GM23338 (cell line): ENCODE measurements at regions not wholly inside any gene's neighbourhood (a gene's known extent, or its start where the extent isn't known, plus 50 kb on each side); places are given as distances from the start of the nearest gene placed in this dataset.

Source experiments
- ATAC-seq: fragments of 200-7000 bp; cut with Tn5 transposase; 3 replicates; pipeline ENCODE4 v1.9.1; 2020
- DNase-seq: peaks from one replicate; pipeline ENCODE4 v3.0.0-alpha.2; 2015; ENCODE audit warnings: low spot score
- H2AFZ ChIP-seq: fragments of 200-600 bp; sonication (generic); 2 replicates; pipeline ENCODE4 v1.8.0; 2016; ENCODE audit warnings: antibody characterized with exemption, mild to moderate bottlenecking, moderate library complexity
- H3F3A ChIP-seq: fragments of 200-600 bp; sonication (generic); replicated peaks from 2 replicates; pipeline ENCODE4 v1.8.0; 2017; ENCODE audit warnings: antibody characterized with exemption, mixed run types, low read depth
- H3K27ac ChIP-seq: fragments of 200-600 bp; sonication (generic); 2 replicates; pipeline ENCODE4 v1.6.1; 2016; ENCODE audit warnings: low read depth
- H3K27me3 ChIP-seq: fragments of 200-600 bp; sonication (generic); 2 replicates; pipeline ENCODE4 v1.8.0; 2016; ENCODE audit warnings: mild to moderate bottlenecking, mixed run types, moderate library complexity; ENCODE audit not compliant: insufficient read depth
- H3K36me3 ChIP-seq: fragments of 200-600 bp; sonication (generic); 2 replicates; pipeline ENCODE4 v1.8.0; 2016; ENCODE audit warnings: mild to moderate bottlenecking; ENCODE audit not compliant: insufficient read depth
- H3K4me1 ChIP-seq: fragments of 200-600 bp; sonication (generic); 2 replicates; pipeline ENCODE4 v1.8.0; 2016; ENCODE audit warnings: mild to moderate bottlenecking, moderate library complexity; ENCODE audit not compliant: insufficient read depth
- H3K4me2 ChIP-seq: fragments of 200-600 bp; sonication (generic); 2 replicates; pipeline ENCODE4 v1.7.1; 2017; ENCODE audit warnings: mixed run types
- H3K4me3 ChIP-seq: fragments of 200-600 bp; sonication (generic); 2 replicates; pipeline ENCODE4 v1.6.1; 2016; ENCODE audit warnings: mixed run types
- H3K79me2 ChIP-seq: fragments of 200-600 bp; sonication (generic); replicated peaks from 2 replicates; pipeline ENCODE4 v1.8.0; 2017; ENCODE audit warnings: mild to moderate bottlenecking; ENCODE audit not compliant: insufficient read depth
- H3K9me2 ChIP-seq: fragments of 200-600 bp; sonication (generic); 2 replicates; pipeline ENCODE4 v1.8.0; 2017; ENCODE audit not compliant: insufficient read depth
- H4K20me1 ChIP-seq: fragments of 200-600 bp; sonication (generic); replicated peaks from 2 replicates; pipeline ENCODE4 v1.8.0; 2017; ENCODE audit warnings: mild to moderate bottlenecking; ENCODE audit not compliant: insufficient read depth
- H3K27ac Mint-ChIP-seq: 2 replicates; pipeline ENCODE4 v1.8.0; 2020; ENCODE audit warnings: inconsistent platforms, mild to moderate bottlenecking, moderate library complexity, mixed read lengths
- H3K27me3 Mint-ChIP-seq: 3 replicates; pipeline ENCODE4 v1.8.0; 2022; ENCODE audit warnings: low read depth, mild to moderate bottlenecking, moderate library complexity, mixed read lengths, inconsistent platforms; ENCODE audit not compliant: insufficient read depth, poor library complexity
- H3K36me3 Mint-ChIP-seq: 3 replicates; pipeline ENCODE4 v1.8.0; 2021; ENCODE audit warnings: low read depth, mild to moderate bottlenecking, inconsistent platforms, moderate library complexity, mixed read lengths
- H3K4me1 Mint-ChIP-seq: 3 replicates; pipeline ENCODE4 v1.8.0; 2020; ENCODE audit warnings: mild to moderate bottlenecking, inconsistent platforms, mixed read lengths
- H3K4me3 Mint-ChIP-seq: 3 replicates; pipeline ENCODE4 v1.8.0; 2021; ENCODE audit warnings: moderate library complexity, mild to moderate bottlenecking, inconsistent platforms, mixed read lengths
- H3K9me3 Mint-ChIP-seq: 3 replicates; pipeline ENCODE4 v1.8.0; 2020; ENCODE audit warnings: moderate library complexity, mild to moderate bottlenecking, inconsistent platforms, mixed read lengths
- EZH2 ChIP-seq: fragments of 200-600 bp; sonication (generic); IDR thresholded peaks from one replicate; pipeline ENCODE4 v1.8.0; 2017; ENCODE audit warnings: antibody characterized with exemption, mild to moderate bottlenecking, low read depth; ENCODE audit not compliant: unreplicated experiment
- EZH2phosphoT487 ChIP-seq: fragments of 200-600 bp; sonication (generic); IDR thresholded peaks from one replicate; pipeline ENCODE4 v1.8.1; 2018; ENCODE audit warnings: antibody characterized with exemption; ENCODE audit not compliant: unreplicated experiment
- JUNB ChIP-seq: IDR thresholded peaks from one replicate; pipeline ENCODE4 v1.6.1; 2016; ENCODE audit warnings: antibody characterized with exemption; ENCODE audit not compliant: unreplicated experiment
- NANOG ChIP-seq: IDR thresholded peaks from 2 replicates; pipeline ENCODE4 v1.6.1; 2016; ENCODE audit warnings: antibody characterized with exemption, borderline replicate concordance
- POLR2AphosphoS5 ChIP-seq: IDR thresholded peaks from 2 replicates; pipeline ENCODE4 v1.6.1; 2016; ENCODE audit warnings: antibody characterized with exemption, low read depth
- ZNF114 ChIP-seq: fragments of 250-450 bp; sonication (Bioruptor Pico); IDR thresholded peaks from 2 replicates; pipeline ENCODE4 v1.5.0; 2020; ENCODE audit warnings: mild to moderate bottlenecking, moderate library complexity
- TF ChIP-seq, protein P1 (sequence below): IDR thresholded peaks from 2 replicates; pipeline ENCODE4 v1.6.1; 2016; ENCODE audit warnings: antibody characterized with exemption
- TF ChIP-seq, protein P2 (sequence below): IDR thresholded peaks from one replicate; pipeline ENCODE4 v1.6.1; 2018; ENCODE audit warnings: antibody characterized with exemption; ENCODE audit not compliant: unreplicated experiment
- TF ChIP-seq, protein P3 (sequence below), 2 experiments: fragments of 200-600 bp in 1 of 2; sonication (generic) in 1 of 2; conservative IDR thresholded peaks; 2 replicates each; pipeline versions ENCODE4 v1.5.1 to v1.6.1; 2016 to 2017; ENCODE audit warnings: antibody characterized with exemption in 2 of 2, low read depth in 2 of 2, mild to moderate bottlenecking in 2 of 2, moderate library complexity in 1 of 2

DNA sequence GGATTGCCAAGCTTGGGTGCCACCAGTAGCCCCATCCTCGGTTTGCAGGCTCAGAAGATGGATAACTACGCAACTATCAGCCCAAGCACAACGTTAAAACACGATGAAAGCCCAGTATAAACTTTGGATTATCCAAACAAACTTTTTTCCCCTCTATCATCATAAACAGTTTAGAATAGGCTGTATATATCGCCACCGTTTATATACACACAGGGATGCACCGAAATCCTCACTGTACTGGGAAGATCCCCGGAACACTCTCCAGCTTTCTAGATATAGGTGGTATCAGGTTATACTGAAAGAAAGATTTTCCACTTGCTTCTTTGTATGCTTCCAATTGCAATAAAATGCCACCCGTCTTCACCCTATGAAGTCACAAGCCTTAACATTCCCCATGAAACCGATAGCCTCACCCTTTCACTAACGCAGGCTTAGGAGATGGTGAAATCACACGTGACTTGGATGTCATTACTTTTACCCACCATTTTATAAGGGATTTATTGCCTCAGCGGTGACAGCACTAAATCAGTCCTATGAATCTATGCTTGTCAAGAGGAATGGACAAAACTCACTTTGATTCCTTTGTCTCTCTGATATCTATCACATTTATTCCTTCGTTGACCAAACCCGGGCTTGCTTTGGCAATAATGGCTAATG is 207.6 kb upstream of the FOXN3 start (continued):
- TF ChIP-seq, protein P1, sequence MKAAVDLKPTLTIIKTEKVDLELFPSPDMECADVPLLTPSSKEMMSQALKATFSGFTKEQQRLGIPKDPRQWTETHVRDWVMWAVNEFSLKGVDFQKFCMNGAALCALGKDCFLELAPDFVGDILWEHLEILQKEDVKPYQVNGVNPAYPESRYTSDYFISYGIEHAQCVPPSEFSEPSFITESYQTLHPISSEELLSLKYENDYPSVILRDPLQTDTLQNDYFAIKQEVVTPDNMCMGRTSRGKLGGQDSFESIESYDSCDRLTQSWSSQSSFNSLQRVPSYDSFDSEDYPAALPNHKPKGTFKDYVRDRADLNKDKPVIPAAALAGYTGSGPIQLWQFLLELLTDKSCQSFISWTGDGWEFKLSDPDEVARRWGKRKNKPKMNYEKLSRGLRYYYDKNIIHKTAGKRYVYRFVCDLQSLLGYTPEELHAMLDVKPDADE, result no peak
- TF ChIP-seq, protein P2, sequence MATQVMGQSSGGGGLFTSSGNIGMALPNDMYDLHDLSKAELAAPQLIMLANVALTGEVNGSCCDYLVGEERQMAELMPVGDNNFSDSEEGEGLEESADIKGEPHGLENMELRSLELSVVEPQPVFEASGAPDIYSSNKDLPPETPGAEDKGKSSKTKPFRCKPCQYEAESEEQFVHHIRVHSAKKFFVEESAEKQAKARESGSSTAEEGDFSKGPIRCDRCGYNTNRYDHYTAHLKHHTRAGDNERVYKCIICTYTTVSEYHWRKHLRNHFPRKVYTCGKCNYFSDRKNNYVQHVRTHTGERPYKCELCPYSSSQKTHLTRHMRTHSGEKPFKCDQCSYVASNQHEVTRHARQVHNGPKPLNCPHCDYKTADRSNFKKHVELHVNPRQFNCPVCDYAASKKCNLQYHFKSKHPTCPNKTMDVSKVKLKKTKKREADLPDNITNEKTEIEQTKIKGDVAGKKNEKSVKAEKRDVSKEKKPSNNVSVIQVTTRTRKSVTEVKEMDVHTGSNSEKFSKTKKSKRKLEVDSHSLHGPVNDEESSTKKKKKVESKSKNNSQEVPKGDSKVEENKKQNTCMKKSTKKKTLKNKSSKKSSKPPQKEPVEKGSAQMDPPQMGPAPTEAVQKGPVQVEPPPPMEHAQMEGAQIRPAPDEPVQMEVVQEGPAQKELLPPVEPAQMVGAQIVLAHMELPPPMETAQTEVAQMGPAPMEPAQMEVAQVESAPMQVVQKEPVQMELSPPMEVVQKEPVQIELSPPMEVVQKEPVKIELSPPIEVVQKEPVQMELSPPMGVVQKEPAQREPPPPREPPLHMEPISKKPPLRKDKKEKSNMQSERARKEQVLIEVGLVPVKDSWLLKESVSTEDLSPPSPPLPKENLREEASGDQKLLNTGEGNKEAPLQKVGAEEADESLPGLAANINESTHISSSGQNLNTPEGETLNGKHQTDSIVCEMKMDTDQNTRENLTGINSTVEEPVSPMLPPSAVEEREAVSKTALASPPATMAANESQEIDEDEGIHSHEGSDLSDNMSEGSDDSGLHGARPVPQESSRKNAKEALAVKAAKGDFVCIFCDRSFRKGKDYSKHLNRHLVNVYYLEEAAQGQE, result no peak

DNA sequence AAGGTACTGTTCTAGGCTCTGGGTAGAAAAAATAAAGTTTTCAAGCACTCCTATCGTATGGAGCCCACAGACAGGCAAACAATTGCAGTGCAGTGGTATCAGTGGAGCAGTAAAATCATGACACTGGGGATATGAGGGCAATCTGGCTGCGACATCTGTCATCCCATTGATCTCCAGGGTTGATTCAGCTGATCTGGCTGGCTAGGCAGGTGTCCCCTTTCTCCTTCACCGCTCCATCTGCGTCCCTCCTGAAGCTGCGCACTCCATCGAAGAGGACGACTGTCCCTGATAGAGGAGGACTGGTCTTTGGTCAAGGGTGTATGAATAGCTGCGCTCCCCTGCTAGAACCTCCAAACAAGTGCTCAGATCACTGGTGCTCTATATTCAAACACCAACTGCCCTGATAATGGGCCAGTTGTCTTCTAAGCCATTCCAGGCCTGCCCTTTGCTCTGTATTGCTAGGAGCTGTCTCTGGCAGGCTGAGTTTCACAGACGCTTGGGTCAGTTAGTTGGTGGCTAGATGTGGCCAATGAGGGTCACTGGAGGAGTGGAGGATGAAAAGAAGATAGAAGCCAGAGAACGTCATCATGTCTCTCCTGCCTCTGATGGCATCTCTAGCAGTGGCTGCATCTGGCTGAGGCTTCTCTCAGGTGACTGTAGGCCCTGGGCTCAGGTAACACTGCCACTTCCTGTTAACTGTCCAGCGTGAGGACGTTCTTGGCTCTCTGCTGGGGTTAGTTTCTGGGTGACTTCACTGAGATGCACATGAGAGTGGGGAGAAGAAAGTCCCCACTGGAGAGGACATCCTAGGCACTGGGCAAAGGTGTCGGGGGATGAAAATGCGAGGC is 205.0 kb upstream of the FOXN3 start:
- DNase-seq (no peak), ATAC-seq (no peak)
- Mint-ChIP-seq H3K4me3 (no peak overlapping the region), H3K36me3 (0 out of 3 replicates have a peak, but pooled peaks cover 3% of the 10 kb centered on the region), H3K27me3 (peaks cover 13% of the 10 kb centered on the region), H3K27ac (no peak overlapping the region), H3K9me3 (no peaks in the 10 kb centered on the region; the same call in 2 of the 3 replicates), H3K4me1 (peaks cover 47% of the 10 kb centered on the region)
- Histone ChIP-seq H3K27ac (no peak overlapping the region), H3K27me3 (no peaks in the 10 kb centered on the region), H3K4me2 (no peak overlapping the region), H2AFZ (no peak overlapping the region), H4K20me1 (no peaks in the 10 kb centered on the region), H3K4me1 (peaks cover 24% of the 10 kb centered on the region), H3F3A (0 out of 2 replicates have a peak, but pooled peaks cover 12% of the 10 kb centered on the region), H3K36me3 (no peaks in the 10 kb centered on the region), H3K9me2 (peaks cover 4% of the 10 kb centered on the region; the same call in 1 of the 2 replicates), H3K4me3 (no peak overlapping the region), H3K79me2 (peaks cover 18% of the 10 kb centered on the region)
- TF ChIP-seq, protein P2, result no peak
- no peak for TF ChIP-seq ZNF114 (CRISPR knock-in tag)
- no peak for TF ChIP-seq JUNB
- TF ChIP-seq NANOG, result no peak
- TF ChIP-seq, protein P3, sequence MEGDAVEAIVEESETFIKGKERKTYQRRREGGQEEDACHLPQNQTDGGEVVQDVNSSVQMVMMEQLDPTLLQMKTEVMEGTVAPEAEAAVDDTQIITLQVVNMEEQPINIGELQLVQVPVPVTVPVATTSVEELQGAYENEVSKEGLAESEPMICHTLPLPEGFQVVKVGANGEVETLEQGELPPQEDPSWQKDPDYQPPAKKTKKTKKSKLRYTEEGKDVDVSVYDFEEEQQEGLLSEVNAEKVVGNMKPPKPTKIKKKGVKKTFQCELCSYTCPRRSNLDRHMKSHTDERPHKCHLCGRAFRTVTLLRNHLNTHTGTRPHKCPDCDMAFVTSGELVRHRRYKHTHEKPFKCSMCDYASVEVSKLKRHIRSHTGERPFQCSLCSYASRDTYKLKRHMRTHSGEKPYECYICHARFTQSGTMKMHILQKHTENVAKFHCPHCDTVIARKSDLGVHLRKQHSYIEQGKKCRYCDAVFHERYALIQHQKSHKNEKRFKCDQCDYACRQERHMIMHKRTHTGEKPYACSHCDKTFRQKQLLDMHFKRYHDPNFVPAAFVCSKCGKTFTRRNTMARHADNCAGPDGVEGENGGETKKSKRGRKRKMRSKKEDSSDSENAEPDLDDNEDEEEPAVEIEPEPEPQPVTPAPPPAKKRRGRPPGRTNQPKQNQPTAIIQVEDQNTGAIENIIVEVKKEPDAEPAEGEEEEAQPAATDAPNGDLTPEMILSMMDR (conservative IDR thresholded peaks at IDR 0.05; ENCODE audit: low read depth in 2 of 2), result no peak
- no peak for TF ChIP-seq POLR2AphosphoS5
- TF ChIP-seq EZH2phosphoT487, result no peak
- TF ChIP-seq, protein P1, result no peak
- TF ChIP-seq EZH2, result no peak
